ENCODE measurements at regions not wholly inside any gene's neighbourhood (a gene's known extent, or its start where the extent isn't known, plus 50 kb on each side); places are given as distances from the start of the nearest gene placed in this dataset.

DNA sequence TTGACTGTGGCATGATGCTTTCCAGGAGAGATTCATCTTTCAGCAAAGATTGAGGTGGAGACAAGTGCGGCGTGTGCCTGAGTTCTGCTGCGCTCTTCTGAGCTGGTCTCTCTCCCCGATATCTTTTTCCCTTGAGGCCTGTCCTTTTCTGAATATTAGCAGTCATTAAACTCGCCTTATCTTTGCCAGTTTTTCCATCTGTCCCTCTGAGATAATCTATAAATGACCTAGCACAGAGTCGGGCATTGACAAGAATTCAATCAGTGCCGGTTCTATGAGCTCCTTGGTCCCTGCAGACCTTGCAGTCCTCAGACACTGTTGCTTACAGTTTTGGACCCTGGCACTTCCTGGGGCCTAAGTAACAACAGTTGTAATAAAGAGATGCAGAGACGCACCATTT, 89.7 kb upstream of the IKZF1 start:
- no peaks in the 10 kb centered on the region for H3K27me3 Mint-ChIP-seq
- H3K4me1 Mint-ChIP-seq: peaks cover 84% of the 10 kb centered on the region
- no peak for DNase-seq
- no peak overlapping the region for H3K4me3 Mint-ChIP-seq
- no peaks in the 10 kb centered on the region for H3K36me3 Mint-ChIP-seq (ENCODE audit: low read depth)
- H3K27ac Mint-ChIP-seq: no peak overlapping the region
- intact Hi-C loops (cut with micrococcal nuclease): no loop called here
- no peaks in the 10 kb centered on the region for H3K9me3 Mint-ChIP-seq

- intact Hi-C loops (cut with micrococcal nuclease): no loop called here
- peak overlapping the region; percentile 90 for H3K27ac Mint-ChIP-seq
- peaks cover 86% of the 10 kb centered on the region for H3K4me1 Mint-ChIP-seq
- no peaks in the 10 kb centered on the region for H3K27me3 Mint-ChIP-seq
- H3K4me3 Mint-ChIP-seq: peak overlapping the region; percentile 41
- DNase-seq: peak; percentile 60
- H3K36me3 Mint-ChIP-seq (ENCODE audit: low read depth): no peaks in the 10 kb centered on the region
- H3K9me3 Mint-ChIP-seq: no peaks in the 10 kb centered on the region
These were observed 90.3 kb upstream of the IKZF1 start for GRCh38 chr7:50214126-50214670.

DNA sequence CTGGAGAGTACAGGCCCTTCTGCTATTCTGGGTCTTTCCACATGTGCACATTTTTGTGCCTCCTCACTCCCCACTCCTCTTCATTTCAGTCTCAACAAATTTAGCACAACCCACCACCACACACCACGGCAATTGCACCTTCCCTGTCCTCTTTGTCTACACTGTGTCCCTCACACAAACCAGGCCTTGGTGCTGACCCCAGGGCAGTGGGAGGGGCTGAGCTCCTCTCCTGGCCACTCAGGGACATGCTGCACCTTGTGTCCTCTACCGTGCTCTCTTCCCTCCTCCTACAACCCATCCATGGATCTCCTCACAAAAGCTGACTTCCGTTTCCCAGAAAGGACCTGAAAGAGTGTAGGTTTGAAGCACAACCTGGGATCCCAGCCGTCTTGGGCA, 90.9 kb upstream of the IKZF1 start:
- H3K4me3 Mint-ChIP-seq: peak overlapping the region; percentile 41
- no peaks in the 10 kb centered on the region for H3K36me3 Mint-ChIP-seq (ENCODE audit: low read depth)
- peak overlapping the region; percentile 90 for H3K27ac Mint-ChIP-seq
- no peak for DNase-seq
- H3K9me3 Mint-ChIP-seq: no peaks in the 10 kb centered on the region
- H3K27me3 Mint-ChIP-seq: no peaks in the 10 kb centered on the region
- H3K4me1 Mint-ChIP-seq: peaks cover 89% of the 10 kb centered on the region
- intact Hi-C loops (cut with micrococcal nuclease): no loop called here

GRCh38 chr7:50212666-50213621, 91.6 kb upstream of the IKZF1 start:
- DNase-seq: peak; percentile 79
- peaks cover under 1% of the 10 kb centered on the region for H3K36me3 Mint-ChIP-seq (ENCODE audit: low read depth)
- intact Hi-C loops (cut with micrococcal nuclease): no loop called here
- H3K4me3 Mint-ChIP-seq: peak overlapping the region; percentile 58
- H3K27me3 Mint-ChIP-seq: no peaks in the 10 kb centered on the region
- peaks cover 90% of the 10 kb centered on the region for H3K4me1 Mint-ChIP-seq
- H3K27ac Mint-ChIP-seq: peak overlapping the region; percentile 90
- no peaks in the 10 kb centered on the region for H3K9me3 Mint-ChIP-seq

DNA sequence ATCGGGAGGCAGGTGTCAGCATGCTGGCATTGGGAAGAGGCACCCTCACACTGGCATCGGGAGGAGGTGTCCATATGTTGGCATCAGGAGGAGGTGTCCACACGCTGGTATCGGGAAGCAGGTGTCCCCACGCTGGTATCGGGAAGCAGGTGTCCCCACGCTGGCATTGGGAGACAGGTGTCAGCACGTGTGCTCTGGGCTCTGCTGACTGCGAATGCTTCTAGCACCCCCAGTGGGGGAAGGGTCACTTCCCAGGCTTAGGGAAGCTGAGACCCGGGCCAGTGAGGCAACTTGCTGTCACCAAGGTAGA, 92.5 kb upstream of the IKZF1 start:
- Mint-ChIP-seq H3K4me1 (peaks cover 90% of the 10 kb centered on the region), H3K9me3 (no peaks in the 10 kb centered on the region), H3K36me3 (ENCODE audit: low read depth) (peaks cover 4% of the 10 kb centered on the region), H3K4me3 (peak overlapping the region; percentile 58), H3K27ac (peak overlapping the region; percentile 90), H3K27me3 (no peaks in the 10 kb centered on the region)
- DNase-seq: no peak
- intact Hi-C loops (cut with micrococcal nuclease): no loop called here

DNA sequence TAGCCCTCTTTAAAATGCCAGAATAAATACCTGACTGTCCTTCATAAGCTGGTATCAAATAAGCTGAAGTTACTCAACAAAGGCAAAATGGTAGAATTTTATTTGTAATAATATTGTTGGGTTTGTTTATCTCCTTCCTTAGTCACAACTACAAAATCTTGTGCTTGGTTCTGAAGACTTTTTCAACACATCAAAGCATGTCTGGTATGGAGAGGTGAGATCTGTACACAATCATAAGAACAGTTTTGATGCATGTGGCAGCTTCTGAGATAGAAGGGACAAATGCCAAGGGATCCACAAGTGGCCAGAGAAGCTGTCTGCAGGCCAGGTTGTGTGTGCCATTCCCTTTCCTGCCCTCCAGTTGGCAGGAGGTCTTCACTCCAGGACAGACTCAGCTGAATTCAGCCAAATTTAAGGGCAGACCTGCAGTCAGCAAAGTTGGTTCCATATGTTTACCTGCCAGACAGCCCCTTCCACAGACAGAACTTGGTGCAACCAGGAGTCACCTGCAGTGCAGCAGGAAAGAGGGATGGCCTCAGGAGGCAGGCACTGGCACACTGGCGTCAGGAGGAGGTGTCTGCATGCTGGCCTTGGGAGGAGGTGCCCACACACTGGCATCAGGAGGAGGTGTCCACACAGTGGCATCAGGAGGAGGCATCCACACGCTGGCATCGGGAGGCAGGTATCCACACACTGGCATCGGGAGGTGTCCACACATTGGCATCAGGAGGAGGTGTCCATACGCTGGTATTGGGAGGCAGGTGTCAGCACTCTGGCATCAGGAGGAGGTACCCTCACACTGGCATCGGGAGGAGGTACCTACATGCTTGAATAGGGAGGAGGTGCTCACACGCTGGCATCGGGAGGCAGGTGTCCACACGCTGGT, 93.1 kb upstream of the IKZF1 start:
- H3K4me3 Mint-ChIP-seq: peak overlapping the region; percentile 38
- H3K9me3 Mint-ChIP-seq: no peaks in the 10 kb centered on the region
- H3K4me1 Mint-ChIP-seq: peaks cover 91% of the 10 kb centered on the region
- no peaks in the 10 kb centered on the region for H3K27me3 Mint-ChIP-seq
- intact Hi-C loops (cut with micrococcal nuclease): no loop called here
- peaks cover 4% of the 10 kb centered on the region for H3K36me3 Mint-ChIP-seq (ENCODE audit: low read depth)
- peak; percentile 59 for DNase-seq
- peak overlapping the region; percentile 90 for H3K27ac Mint-ChIP-seq

- H3K4me1 Mint-ChIP-seq: peaks cover 91% of the 10 kb centered on the region
- peak overlapping the region; percentile 90 for H3K27ac Mint-ChIP-seq
- H3K9me3 Mint-ChIP-seq: no peaks in the 10 kb centered on the region
- peak overlapping the region; percentile 38 for H3K4me3 Mint-ChIP-seq
- H3K27me3 Mint-ChIP-seq: no peaks in the 10 kb centered on the region
- DNase-seq: peak; percentile 68
- peaks cover 4% of the 10 kb centered on the region for H3K36me3 Mint-ChIP-seq (ENCODE audit: low read depth)
- intact Hi-C loops (cut with micrococcal nuclease): loop anchor here (1.0 kb wide), 1 partner anchor 55 kb away; no protein-coding TSS in a partner anchor
These were observed 93.8 kb upstream of the IKZF1 start for GRCh38 chr7:50210706-50211115.

- DNase-seq: peak; percentile 68
- H3K4me1 Mint-ChIP-seq: peaks cover 91% of the 10 kb centered on the region
- intact Hi-C loops (cut with micrococcal nuclease): loop anchor here (1.0 to 10.0 kb wide), 5 partner anchors 17 to 455 kb away; no protein-coding TSS in a partner anchor
- peak overlapping the region; percentile 90 for H3K27ac Mint-ChIP-seq
- H3K27me3 Mint-ChIP-seq: no peaks in the 10 kb centered on the region
- peaks cover 4% of the 10 kb centered on the region for H3K36me3 Mint-ChIP-seq (ENCODE audit: low read depth)
- no peaks in the 10 kb centered on the region for H3K9me3 Mint-ChIP-seq
- peak overlapping the region; percentile 38 for H3K4me3 Mint-ChIP-seq
These were observed 94.9 kb upstream of the IKZF1 start for GRCh38 chr7:50209461-50210135.

DNA sequence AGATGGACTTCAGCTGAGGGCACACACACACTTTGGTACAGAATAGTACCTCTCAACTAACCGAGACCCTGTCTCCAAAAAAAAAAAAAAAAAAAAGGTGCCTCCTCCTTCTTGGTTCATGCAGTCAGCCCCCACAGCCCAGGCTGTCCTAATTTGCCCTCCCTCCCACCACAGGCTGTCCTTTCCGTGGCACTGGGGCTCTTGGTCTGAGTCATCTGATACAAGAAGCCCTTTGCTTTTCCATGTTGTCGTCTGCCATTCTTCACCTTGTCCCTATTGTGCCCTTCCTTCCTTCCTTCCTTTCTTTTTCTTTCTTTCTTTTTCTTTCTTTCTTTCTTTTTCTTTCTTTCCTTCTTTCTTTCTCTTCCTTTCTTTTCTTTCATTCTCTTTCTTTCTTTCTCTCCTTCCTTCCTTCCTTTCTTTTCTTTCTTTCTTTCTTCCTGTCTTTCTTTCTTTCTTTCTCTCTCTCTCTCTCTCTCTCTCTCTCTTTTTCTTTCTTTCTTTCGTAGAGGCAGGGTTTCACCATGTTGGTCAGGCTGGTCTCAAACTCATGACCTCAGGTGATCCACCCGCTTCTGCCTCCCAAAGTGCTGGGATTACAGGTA, 96.0 kb upstream of the IKZF1 start:
- peak; percentile 71 for DNase-seq
- intact Hi-C loops (cut with micrococcal nuclease): loop anchor here (10.0 kb wide), 1 partner anchor 456 kb away; no protein-coding TSS in a partner anchor
- no peaks in the 10 kb centered on the region for H3K27me3 Mint-ChIP-seq
- H3K4me1 Mint-ChIP-seq: peaks cover 91% of the 10 kb centered on the region
- peaks cover 4% of the 10 kb centered on the region for H3K36me3 Mint-ChIP-seq (ENCODE audit: low read depth)
- H3K9me3 Mint-ChIP-seq: no peaks in the 10 kb centered on the region
- peak overlapping the region; percentile 69 for H3K4me3 Mint-ChIP-seq
- peak overlapping the region; percentile 95 for H3K27ac Mint-ChIP-seq

- Mint-ChIP-seq H3K4me1 (peaks cover 84% of the 10 kb centered on the region), H3K27ac (peak overlapping the region; percentile 95), H3K27me3 (no peaks in the 10 kb centered on the region), H3K36me3 (ENCODE audit: low read depth) (peaks cover 4% of the 10 kb centered on the region), H3K9me3 (no peaks in the 10 kb centered on the region), H3K4me3 (peak overlapping the region; percentile 69)
- DNase-seq: no peak
- intact Hi-C loops (cut with micrococcal nuclease): loop anchor here (10.0 kb wide), 1 partner anchor 457 kb away; no protein-coding TSS in a partner anchor
These were observed 96.7 kb upstream of the IKZF1 start for GRCh38 chr7:50207686-50208255.

- peaks cover 4% of the 10 kb centered on the region for H3K36me3 Mint-ChIP-seq (ENCODE audit: low read depth)
- peak overlapping the region; percentile 95 for H3K27ac Mint-ChIP-seq
- no peak for DNase-seq
- H3K27me3 Mint-ChIP-seq: no peaks in the 10 kb centered on the region
- H3K9me3 Mint-ChIP-seq: no peaks in the 10 kb centered on the region
- H3K4me3 Mint-ChIP-seq: peak overlapping the region; percentile 69
- H3K4me1 Mint-ChIP-seq: peaks cover 78% of the 10 kb centered on the region
- intact Hi-C loops (cut with micrococcal nuclease): loop anchor here (10.0 kb wide), 1 partner anchor 458 kb away; no protein-coding TSS in a partner anchor
These were observed 97.3 kb upstream of the IKZF1 start for GRCh38 chr7:50207251-50207564.

- Mint-ChIP-seq H3K27ac (peak overlapping the region; percentile 95), H3K4me1 (peaks cover 77% of the 10 kb centered on the region), H3K4me3 (peak overlapping the region; percentile 69), H3K27me3 (no peaks in the 10 kb centered on the region), H3K9me3 (peaks cover 4% of the 10 kb centered on the region), H3K36me3 (ENCODE audit: low read depth) (peaks cover 4% of the 10 kb centered on the region)
- peak; percentile 90 for DNase-seq
- intact Hi-C loops (cut with micrococcal nuclease): loop anchor here (1.0 to 10.0 kb wide), 5 partner anchors 59 to 458 kb away; no protein-coding TSS in a partner anchor
These were observed 97.9 kb upstream of the IKZF1 start for GRCh38 chr7:50206453-50207250.
